Tibial nerve (tissue), 4 donors: ENCODE measurements at regions not wholly inside any gene's neighbourhood (a gene's known extent, or its start where the extent isn't known, plus 50 kb on each side); places are given as distances from the start of the nearest gene placed in this dataset.

Experiments
- DNase-seq, 2 donors: peaks; one replicate each; pipeline ENCODE4 v3.0.0-alpha.2; 2019; ENCODE audit warnings: low spot score in 2 of 2
- H3K27ac ChIP-seq, 4 donors: fragments of 200-600 bp; sonication (generic) in 3 of 4; one replicate each; pipeline ENCODE4 v1.5.1; 2017 to 2019; ENCODE audit warnings: mild to moderate bottlenecking in 1 of 4
- H3K27me3 ChIP-seq, 2 donors: fragments of 200-600 bp; sonication (generic) in 1 of 2; one replicate each; pipeline versions ENCODE4 v1.5.1 to v1.6.0; 2017 to 2019
- H3K36me3 ChIP-seq, 3 donors: fragments of 200-600 bp; sonication (generic); one replicate each; pipeline ENCODE4 v1.5.1; 2018 to 2019
- H3K4me1 ChIP-seq, 4 donors: fragments of 200-600 bp; sonication (generic) in 3 of 4; one replicate each; pipeline ENCODE4 v1.5.1; 2017 to 2019
- H3K4me3 ChIP-seq, 4 donors: fragments of 200-600 bp; sonication (generic) in 3 of 4; one replicate each; pipeline ENCODE4 v1.5.1; 2017 to 2019; ENCODE audit warnings: mild to moderate bottlenecking in 1 of 4, moderate library complexity in 1 of 4
- H3K9me3 ChIP-seq, 4 donors: fragments of 200-600 bp; sonication (generic) in 3 of 4; one replicate each; pipeline ENCODE4 v1.5.1; 2017 to 2019
- EP300 ChIP-seq, 2 donors: sonication (generic); formaldehyde crosslinking; IDR thresholded peaks; one replicate each; pipeline ENCODE4 v1.6.1; 2017; ENCODE audit warnings: antibody characterized with exemption in 2 of 2, mild to moderate bottlenecking in 1 of 2
- POLR2A ChIP-seq, 2 donors: fragments of 450-650 bp; IDR thresholded peaks; one replicate each; pipeline ENCODE4 v1.6.1; 2017; ENCODE audit warnings: antibody characterized with exemption in 2 of 2, mild to moderate bottlenecking in 2 of 2, moderate library complexity in 2 of 2
- WGBS, 2 donors: methylation state at CpG; one replicate each; pipeline ENCODE4 v1.1.5; 2018; 5-methylcytosine and 5-hydroxymethylcytosine counted together
- TF ChIP-seq, protein P1 (sequence below), 5 experiments: fragments of 200-600 bp in 3 of 5; fragments of 450-650 bp in 2 of 5; sonication (generic) in 3 of 5; IDR thresholded peaks; one replicate each; pipeline ENCODE4 v1.5.1; 2016 to 2019; ENCODE audit warnings: antibody characterized with exemption in 5 of 5, mild to moderate bottlenecking in 3 of 5, moderate library complexity in 2 of 5

DNA sequence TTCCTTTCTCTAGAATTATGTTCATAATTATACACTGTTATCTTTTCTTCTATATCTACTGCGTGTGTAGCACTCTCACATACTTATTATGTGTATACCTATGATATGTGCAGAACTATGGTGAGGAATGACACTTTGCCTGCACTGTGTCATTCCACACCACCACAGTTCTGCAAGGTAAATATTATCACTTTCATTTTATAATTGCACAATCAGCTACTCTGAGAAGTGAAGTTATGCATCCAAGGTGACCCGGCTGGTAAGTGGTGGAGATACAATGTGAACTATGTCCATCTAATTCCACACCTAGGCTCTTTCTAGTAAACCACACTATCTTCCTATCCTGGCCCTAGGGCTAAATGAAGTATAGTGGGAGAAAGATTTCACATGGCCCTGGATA lies 170.1 kb upstream of the ATP10B start:
- TF ChIP-seq EP300 (IDR thresholded peaks at IDR 0.05) (no peak), POLR2A (IDR thresholded peaks at IDR 0.05) (no peak)
- TF ChIP-seq, protein P1, sequence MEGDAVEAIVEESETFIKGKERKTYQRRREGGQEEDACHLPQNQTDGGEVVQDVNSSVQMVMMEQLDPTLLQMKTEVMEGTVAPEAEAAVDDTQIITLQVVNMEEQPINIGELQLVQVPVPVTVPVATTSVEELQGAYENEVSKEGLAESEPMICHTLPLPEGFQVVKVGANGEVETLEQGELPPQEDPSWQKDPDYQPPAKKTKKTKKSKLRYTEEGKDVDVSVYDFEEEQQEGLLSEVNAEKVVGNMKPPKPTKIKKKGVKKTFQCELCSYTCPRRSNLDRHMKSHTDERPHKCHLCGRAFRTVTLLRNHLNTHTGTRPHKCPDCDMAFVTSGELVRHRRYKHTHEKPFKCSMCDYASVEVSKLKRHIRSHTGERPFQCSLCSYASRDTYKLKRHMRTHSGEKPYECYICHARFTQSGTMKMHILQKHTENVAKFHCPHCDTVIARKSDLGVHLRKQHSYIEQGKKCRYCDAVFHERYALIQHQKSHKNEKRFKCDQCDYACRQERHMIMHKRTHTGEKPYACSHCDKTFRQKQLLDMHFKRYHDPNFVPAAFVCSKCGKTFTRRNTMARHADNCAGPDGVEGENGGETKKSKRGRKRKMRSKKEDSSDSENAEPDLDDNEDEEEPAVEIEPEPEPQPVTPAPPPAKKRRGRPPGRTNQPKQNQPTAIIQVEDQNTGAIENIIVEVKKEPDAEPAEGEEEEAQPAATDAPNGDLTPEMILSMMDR (IDR thresholded peaks at IDR 0.05): no peak
- Histone ChIP-seq H3K9me3 (no peaks in the 10 kb centered on the region), H3K27ac (no peak overlapping the region), H3K36me3 (no peaks in the 10 kb centered on the region), H3K27me3 (no peaks in the 10 kb centered on the region), H3K4me1 (no peaks in the 10 kb centered on the region), H3K4me3 (no peak overlapping the region)
- 87 to 95% methylated on average over 2 of the region's 2 CpGs for WGBS, 2 donors
- no peak for DNase-seq

DNA sequence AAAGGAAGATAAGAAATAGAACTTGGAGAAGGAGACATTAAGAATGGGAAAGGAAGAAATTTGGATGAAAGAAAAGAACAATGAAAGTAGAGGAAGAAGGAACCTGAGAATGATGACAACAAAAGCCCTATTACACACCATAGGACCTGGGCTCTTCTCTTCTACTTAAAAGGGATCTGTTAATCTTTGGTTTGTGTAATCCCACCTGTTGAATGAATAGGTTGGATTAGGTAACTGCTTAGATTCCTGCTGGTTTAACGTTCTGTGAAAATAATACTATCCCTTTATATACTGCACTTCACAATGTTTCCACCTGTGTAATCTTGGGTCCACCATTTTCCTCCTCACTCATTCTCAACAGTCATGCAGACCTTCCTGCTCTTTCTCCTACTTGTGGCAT lies 157.8 kb upstream of the ATP10B start:
- H3K4me3 ChIP-seq: no peak overlapping the region
- H3K9me3 ChIP-seq: peaks cover 0 to 17% (median 0%) of the 10 kb centered on the region in 4 donors
- no peaks in the 10 kb centered on the region for H3K27me3 ChIP-seq
- H3K27ac ChIP-seq: no peak overlapping the region
- 68 to 72% methylated on average over 1 of the region's 1 CpG for WGBS, 2 donors
- no peak for DNase-seq
- H3K4me1 ChIP-seq: no peaks in the 10 kb centered on the region
- H3K36me3 ChIP-seq: no peaks in the 10 kb centered on the region
- TF ChIP-seq, protein P1 (IDR thresholded peaks at IDR 0.05): no peak
- TF ChIP-seq EP300 (IDR thresholded peaks at IDR 0.05) (no peak), POLR2A (IDR thresholded peaks at IDR 0.05) (no peak)

DNA sequence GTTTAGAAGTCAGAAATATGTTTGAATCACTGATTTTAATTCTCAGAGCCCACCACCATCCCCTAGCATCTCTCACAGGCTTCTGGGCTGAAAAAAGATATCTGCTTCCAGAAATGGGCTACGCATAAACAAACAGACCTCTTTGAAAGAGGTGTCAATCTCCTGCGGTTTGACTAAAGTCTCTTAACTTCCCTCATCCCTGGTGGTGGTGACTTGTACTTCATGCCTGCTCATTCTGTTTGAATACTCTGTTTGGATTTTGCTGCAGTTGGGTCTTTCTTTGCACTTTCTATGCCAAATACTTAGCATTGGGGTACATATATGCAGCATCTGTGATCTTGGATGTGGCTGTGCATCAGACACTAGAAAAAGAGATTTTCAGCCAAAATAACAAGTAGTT lies 157.2 kb upstream of the ATP10B start:
- H3K36me3 ChIP-seq: no peaks in the 10 kb centered on the region
- no peak for DNase-seq
- no peak overlapping the region for H3K27ac ChIP-seq
- no peak overlapping the region for H3K4me3 ChIP-seq
- H3K4me1 ChIP-seq: no peaks in the 10 kb centered on the region
- H3K9me3 ChIP-seq: peaks cover 0 to 19% (median 0%) of the 10 kb centered on the region in 4 donors
- no peaks in the 10 kb centered on the region for H3K27me3 ChIP-seq
- WGBS, 2 donors: 60 to 74% methylated on average over 2 of the region's 2 CpGs
- TF ChIP-seq, protein P1 (IDR thresholded peaks at IDR 0.05): no peak
- TF ChIP-seq POLR2A (IDR thresholded peaks at IDR 0.05) (no peak), EP300 (IDR thresholded peaks at IDR 0.05) (no peak)

DNA sequence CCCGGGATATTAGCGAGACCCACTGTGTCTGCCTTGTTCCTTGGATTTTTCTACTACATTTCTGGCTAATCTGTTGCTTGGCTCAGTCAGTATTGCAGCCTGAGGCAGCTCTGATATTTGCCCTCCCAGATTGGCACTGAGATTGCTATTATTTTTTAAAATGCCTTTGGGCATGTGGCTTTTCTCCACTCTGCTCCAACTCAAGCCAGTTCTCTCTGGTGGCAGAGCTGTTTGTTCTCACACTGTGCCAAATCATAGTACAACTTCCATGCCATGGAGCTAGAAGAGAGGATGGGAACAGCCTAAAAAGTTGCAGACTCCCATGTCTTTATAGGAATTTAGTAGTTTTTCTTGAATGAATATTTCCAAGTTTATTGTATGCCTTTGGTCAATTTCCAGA lies 155.9 kb upstream of the ATP10B start:
- TF ChIP-seq POLR2A (IDR thresholded peaks at IDR 0.05) (no peak), EP300 (IDR thresholded peaks at IDR 0.05) (no peak)
- TF ChIP-seq, protein P1 (IDR thresholded peaks at IDR 0.05): no peak
- Histone ChIP-seq H3K4me1 (no peaks in the 10 kb centered on the region), H3K9me3 (peaks cover 0 to 31% (median 0%) of the 10 kb centered on the region in 4 donors), H3K27me3 (no peaks in the 10 kb centered on the region), H3K27ac (no peak overlapping the region), H3K4me3 (no peak overlapping the region), H3K36me3 (no peaks in the 10 kb centered on the region)
- DNase-seq: no peak
- 26 to 34% methylated on average over 2 of the region's 2 CpGs for WGBS, 2 donors

DNA sequence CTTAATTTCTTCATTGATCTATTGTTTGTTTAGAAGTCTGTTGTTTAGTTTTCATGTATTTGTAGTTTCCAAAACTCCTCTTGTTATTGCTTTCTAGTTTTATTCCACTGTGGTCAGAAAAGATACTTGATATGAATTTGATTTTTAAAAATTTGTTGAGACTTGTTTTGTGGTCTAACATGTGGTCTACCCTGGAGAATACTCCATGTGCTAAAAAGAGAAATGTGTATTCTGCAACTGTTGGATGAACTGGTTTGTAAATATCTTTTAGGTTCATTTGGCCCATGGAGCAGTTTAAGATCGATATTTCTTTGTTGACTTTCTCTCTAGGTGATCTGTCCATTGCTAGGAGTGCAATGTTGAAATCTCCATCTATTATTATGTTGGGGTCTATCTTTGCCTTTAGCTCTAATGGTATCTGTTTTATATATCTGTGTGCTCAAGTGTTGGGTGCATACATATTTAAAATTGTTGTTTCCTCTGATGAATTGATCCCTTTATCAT lies 150.6 kb upstream of the ATP10B start:
- H3K27ac ChIP-seq: no peak overlapping the region
- H3K4me3 ChIP-seq: no peak overlapping the region
- no peak for TF ChIP-seq POLR2A (IDR thresholded peaks at IDR 0.05)
- TF ChIP-seq, protein P1 (IDR thresholded peaks at IDR 0.05): no peak
- TF ChIP-seq EP300 (IDR thresholded peaks at IDR 0.05): no peak
- no peaks in the 10 kb centered on the region for H3K27me3 ChIP-seq
- 77 to 90% methylated on average over 1 of the region's 1 CpG for WGBS, 2 donors
- no peaks in the 10 kb centered on the region for H3K36me3 ChIP-seq
- no peak for DNase-seq
- H3K9me3 ChIP-seq: peaks cover 0 to 35% (median 0%) of the 10 kb centered on the region in 4 donors
- no peaks in the 10 kb centered on the region for H3K4me1 ChIP-seq
